Osteoblast (primary cell): ENCODE measurements at regions not wholly inside any gene's neighbourhood (a gene's known extent, or its start where the extent isn't known, plus 50 kb on each side); places are given as distances from the start of the nearest gene placed in this dataset.

Source experiments
- DNase-seq: peaks from one replicate; pipeline ENCODE4 v3.0.0; 2011; ENCODE audit warnings: low spot score, mixed read lengths; ENCODE audit not compliant: insufficient read length; ENCODE audit errors: missing footprints
- H2AFZ ChIP-seq: 2 replicates; pipeline ENCODE4 v1.6.0; 2011; ENCODE audit warnings: mild to moderate bottlenecking, low read length
- H3K27ac ChIP-seq: 2 replicates; pipeline ENCODE4 v1.5.1; 2011; ENCODE audit warnings: mild to moderate bottlenecking, low read depth, low read length, moderate library complexity
- H3K27me3 ChIP-seq: 2 replicates; pipeline ENCODE4 v1.6.0; 2012; ENCODE audit warnings: mild to moderate bottlenecking, control low read depth, inconsistent platforms, low read length, moderate library complexity; ENCODE audit not compliant: insufficient read depth
- H3K36me3 ChIP-seq: 2 replicates; pipeline ENCODE4 v1.5.1; 2011; ENCODE audit warnings: mild to moderate bottlenecking, low read length, control low read depth, moderate library complexity; ENCODE audit not compliant: insufficient read depth
- H3K4me1 ChIP-seq: 2 replicates; pipeline ENCODE4 v1.5.1; 2011; ENCODE audit warnings: mild to moderate bottlenecking, low read length, control low read depth, moderate library complexity; ENCODE audit not compliant: insufficient read depth
- H3K4me2 ChIP-seq: 2 replicates; pipeline ENCODE4 v1.6.0; 2011; ENCODE audit warnings: mild to moderate bottlenecking, low read length; ENCODE audit not compliant: insufficient read depth
- H3K4me3 ChIP-seq: fragments of 200-600 bp; sonication (generic); 3 replicates; pipeline ENCODE4 v1.5.1; 2012; ENCODE audit warnings: mild to moderate bottlenecking, low read length, inconsistent platforms; ENCODE audit not compliant: insufficient read depth
- H3K79me2 ChIP-seq: 2 replicates; pipeline ENCODE4 v1.6.0; 2012; ENCODE audit warnings: mild to moderate bottlenecking, low read length, control low read depth, inconsistent platforms; ENCODE audit not compliant: insufficient read depth
- H3K9me3 ChIP-seq: 2 replicates; pipeline ENCODE4 v1.5.1; 2011; ENCODE audit warnings: low read depth, low read length, control low read depth
- H4K20me1 ChIP-seq: 2 replicates; pipeline ENCODE4 v1.6.0; 2012; ENCODE audit warnings: mild to moderate bottlenecking, low read length, control low read depth; ENCODE audit not compliant: insufficient read depth
- TF ChIP-seq, protein P1 (sequence below): IDR thresholded peaks from 2 replicates; pipeline ENCODE4 v1.5.1; 2011; ENCODE audit warnings: mild to moderate bottlenecking, low read depth, low read length, moderate library complexity; ENCODE audit errors: extremely low read depth

- TF ChIP-seq, protein P1, sequence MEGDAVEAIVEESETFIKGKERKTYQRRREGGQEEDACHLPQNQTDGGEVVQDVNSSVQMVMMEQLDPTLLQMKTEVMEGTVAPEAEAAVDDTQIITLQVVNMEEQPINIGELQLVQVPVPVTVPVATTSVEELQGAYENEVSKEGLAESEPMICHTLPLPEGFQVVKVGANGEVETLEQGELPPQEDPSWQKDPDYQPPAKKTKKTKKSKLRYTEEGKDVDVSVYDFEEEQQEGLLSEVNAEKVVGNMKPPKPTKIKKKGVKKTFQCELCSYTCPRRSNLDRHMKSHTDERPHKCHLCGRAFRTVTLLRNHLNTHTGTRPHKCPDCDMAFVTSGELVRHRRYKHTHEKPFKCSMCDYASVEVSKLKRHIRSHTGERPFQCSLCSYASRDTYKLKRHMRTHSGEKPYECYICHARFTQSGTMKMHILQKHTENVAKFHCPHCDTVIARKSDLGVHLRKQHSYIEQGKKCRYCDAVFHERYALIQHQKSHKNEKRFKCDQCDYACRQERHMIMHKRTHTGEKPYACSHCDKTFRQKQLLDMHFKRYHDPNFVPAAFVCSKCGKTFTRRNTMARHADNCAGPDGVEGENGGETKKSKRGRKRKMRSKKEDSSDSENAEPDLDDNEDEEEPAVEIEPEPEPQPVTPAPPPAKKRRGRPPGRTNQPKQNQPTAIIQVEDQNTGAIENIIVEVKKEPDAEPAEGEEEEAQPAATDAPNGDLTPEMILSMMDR: no peak
Observed at GRCh38 chr2:6496376-6496775, 369.3 kb downstream of the CMPK2 start.

GRCh38 chr2:6497048-6497447 is 368.7 kb downstream of the CMPK2 start:
- DNase-seq: no peak
- H3K9me3 ChIP-seq: peaks cover 5% of the 10 kb centered on the region
- H3K4me2 ChIP-seq: no peak overlapping the region
- no peaks in the 10 kb centered on the region for H3K36me3 ChIP-seq
- TF ChIP-seq, protein P1: no peak
- H3K79me2 ChIP-seq: no peaks in the 10 kb centered on the region
- no peaks in the 10 kb centered on the region for H3K27me3 ChIP-seq
- H3K4me1 ChIP-seq: no peaks in the 10 kb centered on the region
- no peaks in the 10 kb centered on the region for H4K20me1 ChIP-seq
- H3K27ac ChIP-seq: no peak overlapping the region
- H2AFZ ChIP-seq: no peak overlapping the region
- H3K4me3 ChIP-seq: no peak overlapping the region

More at GRCh38 chr2:6496376-6496775, 369.3 kb downstream of the CMPK2 start:
- Histone ChIP-seq H3K36me3 (no peaks in the 10 kb centered on the region), H3K27ac (no peak overlapping the region), H3K79me2 (no peaks in the 10 kb centered on the region), H2AFZ (no peak overlapping the region), H3K4me2 (no peak overlapping the region), H4K20me1 (no peaks in the 10 kb centered on the region), H3K4me3 (no peak overlapping the region), H3K27me3 (no peaks in the 10 kb centered on the region), H3K4me1 (no peaks in the 10 kb centered on the region), H3K9me3 (peaks cover 5% of the 10 kb centered on the region)
- no peak for DNase-seq

DNA sequence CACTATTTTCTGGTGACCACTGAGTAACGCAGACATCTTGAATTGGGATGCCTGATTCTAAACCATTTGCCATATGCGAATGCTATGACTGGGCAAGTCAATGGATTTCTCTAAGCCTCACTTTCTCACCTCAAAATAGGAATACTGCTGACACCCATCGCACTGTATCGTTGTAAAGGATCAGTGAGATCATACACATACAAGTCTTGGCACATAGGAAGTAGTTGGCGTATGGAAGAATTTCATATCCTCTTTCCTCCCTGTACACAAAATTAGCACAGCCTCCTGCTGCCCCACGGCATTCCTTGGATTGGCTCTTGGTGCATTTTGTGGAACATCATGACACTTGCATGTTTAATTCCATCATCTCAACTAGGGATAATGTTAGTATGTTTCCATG is 366.9 kb downstream of the CMPK2 start:
- peak; percentile 36 for DNase-seq
- H3K27ac ChIP-seq: no peak overlapping the region

GRCh38 chr2:6499691-6500090 is 366.0 kb downstream of the CMPK2 start:
- Histone ChIP-seq H2AFZ (no peak overlapping the region), H3K4me1 (no peaks in the 10 kb centered on the region), H3K27me3 (no peaks in the 10 kb centered on the region), H3K36me3 (no peaks in the 10 kb centered on the region), H3K79me2 (no peaks in the 10 kb centered on the region), H3K4me2 (no peak overlapping the region), H3K9me3 (peaks cover 5% of the 10 kb centered on the region), H3K4me3 (no peak overlapping the region), H4K20me1 (no peaks in the 10 kb centered on the region), H3K27ac (no peak overlapping the region)
- TF ChIP-seq, protein P1: no peak
- DNase-seq: no peak

More for the DNA sequence above, 366.9 kb downstream of the CMPK2 start:
- Histone ChIP-seq H3K4me1 (no peaks in the 10 kb centered on the region), H3K9me3 (peaks cover 5% of the 10 kb centered on the region), H3K36me3 (no peaks in the 10 kb centered on the region), H3K4me2 (no peak overlapping the region), H3K4me3 (no peak overlapping the region), H2AFZ (no peak overlapping the region), H4K20me1 (no peaks in the 10 kb centered on the region), H3K27me3 (no peaks in the 10 kb centered on the region), H3K79me2 (no peaks in the 10 kb centered on the region)
- TF ChIP-seq, protein P1: no peak
